Loucy (cell line): ENCODE measurements at regions not wholly inside any gene's neighbourhood (a gene's known extent, or its start where the extent isn't known, plus 50 kb on each side); places are given as distances from the start of the nearest gene placed in this dataset.

Source experiments
- H2AFZ ChIP-seq: fragments of 200-600 bp; sonication (generic); 2 replicates; pipeline ENCODE4 v1.6.0; 2016; ENCODE audit warnings: antibody characterized with exemption, mild to moderate bottlenecking, low read length, moderate library complexity
- H3F3A ChIP-seq: fragments of 200-600 bp; 2 replicates; pipeline ENCODE4 v1.6.0; 2016; ENCODE audit warnings: antibody characterized with exemption, low read depth, mild to moderate bottlenecking
- H3K27me3 ChIP-seq: fragments of 200-600 bp; sonication (generic); 2 replicates; pipeline ENCODE4 v1.6.1; 2014; ENCODE audit warnings: low read length, mild to moderate bottlenecking; ENCODE audit not compliant: insufficient read depth, poor library complexity, severe bottlenecking
- H3K36me3 ChIP-seq: fragments of 200-600 bp; sonication (generic); 2 replicates; pipeline ENCODE4 v1.6.1; 2016; ENCODE audit warnings: low read length; ENCODE audit not compliant: insufficient read depth
- H3K4me1 ChIP-seq: fragments of 200-600 bp; sonication (generic); 2 replicates; pipeline ENCODE4 v1.5.1; 2014; ENCODE audit warnings: low read length, mild to moderate bottlenecking; ENCODE audit not compliant: insufficient read depth, poor library complexity, severe bottlenecking
- H3K4me2 ChIP-seq: fragments of 200-600 bp; sonication (generic); 2 replicates; pipeline ENCODE4 v1.6.0; 2014; ENCODE audit warnings: antibody characterized with exemption, low read length, low read depth, mild to moderate bottlenecking; ENCODE audit not compliant: poor library complexity, severe bottlenecking
- H3K4me3 ChIP-seq: fragments of 200-600 bp; sonication (generic); 2 replicates; pipeline ENCODE4 v1.5.1; 2014; ENCODE audit warnings: low read length, mild to moderate bottlenecking, mixed read lengths; ENCODE audit not compliant: poor library complexity, severe bottlenecking
- H3K79me2 ChIP-seq: fragments of 200-600 bp; sonication (generic); 2 replicates; pipeline ENCODE4 v1.6.1; 2014; ENCODE audit warnings: low read length; ENCODE audit not compliant: insufficient read depth
- H3K9ac ChIP-seq: fragments of 200-600 bp; sonication (generic); 2 replicates; pipeline ENCODE4 v1.6.0; 2014; ENCODE audit warnings: mild to moderate bottlenecking, low read depth, low read length, moderate library complexity; ENCODE audit not compliant: poor library complexity, severe bottlenecking
- H3K9me2 ChIP-seq: fragments of 200-600 bp; sonication (generic); replicated peaks from 2 replicates; pipeline ENCODE4 v1.6.1; 2016; ENCODE audit warnings: low read depth, low read length, mixed read lengths
- H3K9me3 ChIP-seq: fragments of 200-600 bp; sonication (generic); 2 replicates; pipeline ENCODE4 v1.6.1; 2014; ENCODE audit warnings: mild to moderate bottlenecking, antibody characterized with exemption, low read length, low read depth; ENCODE audit not compliant: insufficient read depth
- H4K20me1 ChIP-seq: fragments of 200-600 bp; sonication (generic); 2 replicates; pipeline ENCODE4 v1.6.0; 2014; ENCODE audit warnings: antibody characterized with exemption, low read length, mild to moderate bottlenecking; ENCODE audit not compliant: insufficient read depth, poor library complexity, severe bottlenecking
- EZH2phosphoT487 ChIP-seq: fragments of 200-600 bp; IDR thresholded peaks from 2 replicates; pipeline ENCODE4 v1.6.1; 2018; ENCODE audit warnings: antibody characterized with exemption, mild to moderate bottlenecking, moderate library complexity, borderline replicate concordance
- TF ChIP-seq, protein P1 (sequence below): fragments of 200-600 bp; sonication (generic); conservative IDR thresholded peaks from 2 replicates; pipeline ENCODE4 v1.5.1; 2014; ENCODE audit warnings: mild to moderate bottlenecking, antibody characterized with exemption, low read length

DNA sequence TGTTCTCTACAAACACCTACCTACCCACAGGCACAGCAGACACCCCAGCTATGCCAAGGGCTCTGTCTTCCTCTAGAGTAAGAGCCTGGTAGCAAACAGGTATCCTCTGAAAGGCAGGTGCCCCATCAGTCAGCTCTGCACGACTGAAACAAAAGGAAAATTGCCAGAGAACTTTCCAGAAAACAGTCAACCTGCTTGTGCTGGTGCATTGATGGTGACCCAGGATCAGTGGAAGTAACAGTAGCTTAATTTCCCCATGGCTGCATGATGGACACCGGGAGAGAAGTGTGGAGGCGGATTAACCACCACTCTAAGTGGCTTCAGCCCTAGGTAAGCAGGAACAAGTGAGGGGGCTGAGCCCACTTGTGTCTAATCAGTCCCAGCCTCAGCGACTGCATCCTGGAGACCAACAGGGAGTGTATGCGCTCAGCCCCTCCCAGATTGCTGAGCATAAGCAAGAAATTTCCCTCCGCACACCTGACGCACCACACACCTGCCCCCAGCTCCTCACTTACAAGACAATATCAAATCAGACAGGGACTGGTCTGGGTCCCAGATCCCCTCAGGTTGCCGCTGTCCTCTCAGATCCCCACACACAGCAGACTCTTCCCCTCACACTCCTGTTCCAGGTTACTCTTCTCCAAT, 70.7 kb upstream of the IGLL5 start:
- H3K79me2 ChIP-seq: no peaks in the 10 kb centered on the region
- no peak overlapping the region for H3K4me3 ChIP-seq
- H3K9me2 ChIP-seq: no peaks in the 10 kb centered on the region
- no peaks in the 10 kb centered on the region for H3K9me3 ChIP-seq
- no peak overlapping the region for H2AFZ ChIP-seq
- peaks cover 48% of the 10 kb centered on the region for H3K4me1 ChIP-seq
- H3K4me2 ChIP-seq: no peak overlapping the region
- H3K27me3 ChIP-seq: no peaks in the 10 kb centered on the region
- no peaks in the 10 kb centered on the region for H4K20me1 ChIP-seq
- H3F3A ChIP-seq: no peaks in the 10 kb centered on the region
- H3K9ac ChIP-seq: no peak overlapping the region
- TF ChIP-seq, protein P1, sequence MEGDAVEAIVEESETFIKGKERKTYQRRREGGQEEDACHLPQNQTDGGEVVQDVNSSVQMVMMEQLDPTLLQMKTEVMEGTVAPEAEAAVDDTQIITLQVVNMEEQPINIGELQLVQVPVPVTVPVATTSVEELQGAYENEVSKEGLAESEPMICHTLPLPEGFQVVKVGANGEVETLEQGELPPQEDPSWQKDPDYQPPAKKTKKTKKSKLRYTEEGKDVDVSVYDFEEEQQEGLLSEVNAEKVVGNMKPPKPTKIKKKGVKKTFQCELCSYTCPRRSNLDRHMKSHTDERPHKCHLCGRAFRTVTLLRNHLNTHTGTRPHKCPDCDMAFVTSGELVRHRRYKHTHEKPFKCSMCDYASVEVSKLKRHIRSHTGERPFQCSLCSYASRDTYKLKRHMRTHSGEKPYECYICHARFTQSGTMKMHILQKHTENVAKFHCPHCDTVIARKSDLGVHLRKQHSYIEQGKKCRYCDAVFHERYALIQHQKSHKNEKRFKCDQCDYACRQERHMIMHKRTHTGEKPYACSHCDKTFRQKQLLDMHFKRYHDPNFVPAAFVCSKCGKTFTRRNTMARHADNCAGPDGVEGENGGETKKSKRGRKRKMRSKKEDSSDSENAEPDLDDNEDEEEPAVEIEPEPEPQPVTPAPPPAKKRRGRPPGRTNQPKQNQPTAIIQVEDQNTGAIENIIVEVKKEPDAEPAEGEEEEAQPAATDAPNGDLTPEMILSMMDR: no peak
- TF ChIP-seq EZH2phosphoT487: no peak
- H3K36me3 ChIP-seq: no peaks in the 10 kb centered on the region

DNA sequence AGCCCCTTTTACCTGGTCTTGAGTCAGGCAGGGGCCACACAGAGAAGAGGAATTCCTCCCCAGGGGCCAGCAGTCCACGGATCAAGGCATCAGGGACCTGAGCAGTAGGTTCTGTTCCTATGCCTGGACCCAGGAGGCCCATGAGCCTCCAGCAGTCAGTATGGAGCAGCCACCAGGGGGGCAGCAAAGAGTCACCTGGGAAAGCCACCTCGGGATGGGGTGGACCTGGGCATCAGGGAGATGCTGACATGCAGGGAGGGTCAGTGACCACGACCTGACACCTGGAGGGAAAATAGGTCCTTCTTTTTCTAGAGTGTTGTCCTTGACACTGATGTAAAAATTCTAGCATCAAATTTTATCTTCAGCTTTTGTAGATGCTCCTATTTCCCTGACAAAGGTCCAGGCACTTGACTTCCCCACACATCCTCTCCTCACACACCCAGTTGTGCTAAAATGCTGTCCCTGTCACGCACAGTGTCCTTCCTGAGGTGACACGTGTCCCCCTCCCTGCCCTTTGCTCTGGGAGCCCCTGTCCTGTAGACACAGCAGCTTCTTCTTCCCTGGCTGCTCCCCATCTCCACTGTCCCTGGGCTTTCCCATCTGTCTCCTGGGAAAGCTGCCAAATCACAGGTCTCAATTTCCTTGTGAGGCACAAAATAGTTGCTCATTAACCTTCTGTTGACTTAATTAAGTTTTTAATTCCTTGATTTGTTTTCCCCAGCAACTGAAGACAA, 70.0 kb upstream of the IGLL5 start:
- Histone ChIP-seq H3K36me3 (no peaks in the 10 kb centered on the region), H3K4me1 (peaks cover 55% of the 10 kb centered on the region), H3K4me3 (no peak overlapping the region), H3K4me2 (no peak overlapping the region), H3K9me2 (no peaks in the 10 kb centered on the region), H3F3A (no peaks in the 10 kb centered on the region), H4K20me1 (no peaks in the 10 kb centered on the region), H3K79me2 (no peaks in the 10 kb centered on the region), H3K9ac (no peak overlapping the region), H2AFZ (no peak overlapping the region), H3K27me3 (no peaks in the 10 kb centered on the region), H3K9me3 (no peaks in the 10 kb centered on the region)
- no peak for TF ChIP-seq EZH2phosphoT487
- TF ChIP-seq, protein P1: peak; percentile 45

DNA sequence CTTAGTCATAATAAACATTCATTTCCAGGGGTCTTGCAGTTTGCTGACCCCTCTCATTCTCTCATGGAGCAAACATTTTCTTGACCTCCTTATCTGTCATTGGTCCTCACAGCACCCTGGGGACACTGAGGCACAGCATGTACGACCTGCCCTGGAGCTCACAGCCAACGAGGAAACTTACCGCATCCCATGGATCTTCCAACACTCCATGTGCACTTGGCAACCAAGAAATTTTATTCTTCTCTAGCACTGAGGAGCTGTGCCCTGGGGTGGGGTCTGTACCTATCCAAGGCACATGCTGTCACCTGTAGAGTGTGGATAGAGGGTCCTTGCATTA, 69.4 kb upstream of the IGLL5 start:
- Histone ChIP-seq H3K9me2 (no peaks in the 10 kb centered on the region), H3K4me2 (peak overlapping the region; percentile 56), H2AFZ (no peak overlapping the region), H3K9me3 (no peaks in the 10 kb centered on the region), H3K27me3 (no peaks in the 10 kb centered on the region), H3K4me3 (no peak overlapping the region), H3F3A (no peaks in the 10 kb centered on the region), H3K4me1 (peaks cover 61% of the 10 kb centered on the region), H3K79me2 (no peaks in the 10 kb centered on the region), H3K36me3 (no peaks in the 10 kb centered on the region), H4K20me1 (no peaks in the 10 kb centered on the region), H3K9ac (no peak overlapping the region)
- TF ChIP-seq, protein P1: no peak
- TF ChIP-seq EZH2phosphoT487: no peak
